HEK293 (cell line): ENCODE measurements at regions not wholly inside any gene's neighbourhood (a gene's known extent, or its start where the extent isn't known, plus 50 kb on each side); places are given as distances from the start of the nearest gene placed in this dataset.

Source experiments
- CTCF ChIA-PET: fragments of 350-600 bp; formaldehyde crosslinking; extraction: SDS; loops from one replicate; lab custom pipeline; 2021; ENCODE audit warnings: antibody characterized with exemption; lab: Yijun Ruan, JAX
- POLR2A ChIA-PET: fragments of 300-600 bp; formaldehyde crosslinking; extraction: SDS; loops from one replicate; lab custom pipeline; 2020; ENCODE audit warnings: antibody characterized with exemption, inconsistent platforms; lab: Yijun Ruan, JAX
- H3K27ac ChIP-seq: fragments of 200-500 bp; sonication (Bioruptor generic); 2 replicates; pipeline ENCODE4 v1.5.1; 2014; ENCODE audit warnings: low read depth, low read length, control low read depth, inconsistent platforms; ENCODE audit errors: extremely low read depth
- H3K36me3 ChIP-seq, 2 experiments: fragments of 200-500 bp in 1 of 2; sonication (Bioruptor generic) in 1 of 2; 1 replicate in 1 of 2; 2 replicates in 1 of 2; pipeline ENCODE4 v1.5.1; 2014 to 2017; ENCODE audit warnings: inconsistent platforms in 2 of 2, low read length in 2 of 2; ENCODE audit not compliant: control insufficient read depth in 2 of 2, insufficient read depth in 1 of 2
- H3K4me1 ChIP-seq: fragments of 200-500 bp; sonication (Bioruptor generic); 2 replicates; pipeline ENCODE4 v1.5.1; 2014; ENCODE audit warnings: mild to moderate bottlenecking, low read length, inconsistent platforms; ENCODE audit not compliant: control insufficient read depth, insufficient read depth
- H3K4me3 ChIP-seq: 2 replicates; pipeline ENCODE4 v1.5.1; 2011; ENCODE audit warnings: low read depth, mild to moderate bottlenecking, control low read depth, low read length, moderate library complexity
- H3K9me3 ChIP-seq: fragments of 200-500 bp; sonication (Bioruptor generic); 2 replicates; pipeline ENCODE4 v1.5.1; 2014; ENCODE audit warnings: low read depth, low read length, inconsistent platforms; ENCODE audit not compliant: control insufficient read depth, insufficient read depth
- HIC1 ChIP-seq: fragments of 450-650 bp; formaldehyde crosslinking; IDR thresholded peaks from 2 replicates; pipeline ENCODE4 v1.5.1; 2016; ENCODE audit warnings: missing biosample characterization, missing genetic modification characterization
- OVOL3 ChIP-seq: fragments of 450-650 bp; formaldehyde crosslinking; IDR thresholded peaks from 2 replicates; pipeline ENCODE4 v1.5.1; 2016; ENCODE audit warnings: missing biosample characterization, missing genetic modification characterization
- PRDM1 ChIP-seq: fragments of 450-650 bp; formaldehyde crosslinking; IDR thresholded peaks from 2 replicates; pipeline ENCODE4; 2016; ENCODE audit warnings: missing biosample characterization, missing genetic modification characterization
- SP3 ChIP-seq: fragments of 450-650 bp; formaldehyde crosslinking; IDR thresholded peaks from 2 replicates; pipeline ENCODE4 v1.5.1; 2016; ENCODE audit warnings: missing biosample characterization, missing genetic modification characterization
- ZBTB10 ChIP-seq: fragments of 450-650 bp; formaldehyde crosslinking; IDR thresholded peaks from 2 replicates; pipeline ENCODE4 v1.5.1; 2016; ENCODE audit warnings: missing biosample characterization, missing genetic modification characterization
- ZEB2 ChIP-seq: fragments of 450-650 bp; formaldehyde crosslinking; IDR thresholded peaks from 2 replicates; pipeline ENCODE4 v1.5.1; 2016; ENCODE audit warnings: missing biosample characterization, missing genetic modification characterization
- ZNF133 ChIP-seq: fragments of 450-650 bp; formaldehyde crosslinking; IDR thresholded peaks from 2 replicates; pipeline ENCODE4 v1.5.1; 2016; ENCODE audit warnings: missing biosample characterization, missing genetic modification characterization
- ZNF175 ChIP-seq: fragments of 450-650 bp; formaldehyde crosslinking; IDR thresholded peaks from 2 replicates; pipeline ENCODE4 v1.5.1; 2016; ENCODE audit warnings: missing biosample characterization, missing genetic modification characterization
- ZNF274 ChIP-seq, 2 experiments: fragments of 200-500 bp in 1 of 2; fragments of 450-650 bp in 1 of 2; sonication (Bioruptor generic) in 1 of 2; formaldehyde crosslinking in 1 of 2; IDR thresholded peaks; 2 replicates each; pipeline versions ENCODE4 v1.5.1 to v1.6.1; 2014 to 2016; ENCODE audit warnings: borderline replicate concordance in 1 of 2, inconsistent platforms in 1 of 2, low read length in 1 of 2, missing biosample characterization in 1 of 2, missing genetic modification characterization in 1 of 2
- ZNF488 ChIP-seq: fragments of 450-650 bp; formaldehyde crosslinking; IDR thresholded peaks from 2 replicates; pipeline ENCODE4 v1.5.1; 2016; ENCODE audit warnings: missing biosample characterization, missing genetic modification characterization
- TF ChIP-seq, protein P1 (sequence below): fragments of 450-650 bp; formaldehyde crosslinking; IDR thresholded peaks from 2 replicates; pipeline ENCODE4 v1.5.1; 2016; ENCODE audit warnings: missing biosample characterization, missing genetic modification characterization
- TF ChIP-seq, protein P2 (sequence below): fragments of 450-650 bp; formaldehyde crosslinking; IDR thresholded peaks from 2 replicates; pipeline ENCODE4 v1.5.1; 2016; ENCODE audit warnings: missing biosample characterization, missing genetic modification characterization

- Histone ChIP-seq H3K27ac (no peak overlapping the region), H3K9me3 (no peaks in the 10 kb centered on the region), H3K36me3 (no peaks in the 10 kb centered on the region), H3K4me1 (no peaks in the 10 kb centered on the region), H3K4me3 (no peak overlapping the region)
- TF ChIP-seq ZBTB10 (tag by site-specific recombination) (no peak), ZEB2 (tag by site-specific recombination) (no peak), ZNF133 (tag by site-specific recombination) (no peak), ZNF175 (tag by site-specific recombination) (no peak), SP3 (tag by site-specific recombination) (no peak), ZNF488 (tag by site-specific recombination) (no peak)
- TF ChIP-seq, protein P1, sequence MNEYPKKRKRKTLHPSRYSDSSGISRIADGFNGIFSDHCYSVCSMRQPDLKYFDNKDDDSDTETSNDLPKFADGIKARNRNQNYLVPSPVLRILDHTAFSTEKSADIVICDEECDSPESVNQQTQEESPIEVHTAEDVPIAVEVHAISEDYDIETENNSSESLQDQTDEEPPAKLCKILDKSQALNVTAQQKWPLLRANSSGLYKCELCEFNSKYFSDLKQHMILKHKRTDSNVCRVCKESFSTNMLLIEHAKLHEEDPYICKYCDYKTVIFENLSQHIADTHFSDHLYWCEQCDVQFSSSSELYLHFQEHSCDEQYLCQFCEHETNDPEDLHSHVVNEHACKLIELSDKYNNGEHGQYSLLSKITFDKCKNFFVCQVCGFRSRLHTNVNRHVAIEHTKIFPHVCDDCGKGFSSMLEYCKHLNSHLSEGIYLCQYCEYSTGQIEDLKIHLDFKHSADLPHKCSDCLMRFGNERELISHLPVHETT (tag by site-specific recombination), result no peak
- ChIA-PET POLR2A (no interaction called here), CTCF (interaction anchor here (0.6 kb wide), 1 partner anchor 374 kb away, joined by 3 read pairs; no protein-coding TSS in a partner anchor)
These were observed 75.6 kb upstream of the GOLGA8B start for GRCh38 chr15:34659056-34659455.

DNA sequence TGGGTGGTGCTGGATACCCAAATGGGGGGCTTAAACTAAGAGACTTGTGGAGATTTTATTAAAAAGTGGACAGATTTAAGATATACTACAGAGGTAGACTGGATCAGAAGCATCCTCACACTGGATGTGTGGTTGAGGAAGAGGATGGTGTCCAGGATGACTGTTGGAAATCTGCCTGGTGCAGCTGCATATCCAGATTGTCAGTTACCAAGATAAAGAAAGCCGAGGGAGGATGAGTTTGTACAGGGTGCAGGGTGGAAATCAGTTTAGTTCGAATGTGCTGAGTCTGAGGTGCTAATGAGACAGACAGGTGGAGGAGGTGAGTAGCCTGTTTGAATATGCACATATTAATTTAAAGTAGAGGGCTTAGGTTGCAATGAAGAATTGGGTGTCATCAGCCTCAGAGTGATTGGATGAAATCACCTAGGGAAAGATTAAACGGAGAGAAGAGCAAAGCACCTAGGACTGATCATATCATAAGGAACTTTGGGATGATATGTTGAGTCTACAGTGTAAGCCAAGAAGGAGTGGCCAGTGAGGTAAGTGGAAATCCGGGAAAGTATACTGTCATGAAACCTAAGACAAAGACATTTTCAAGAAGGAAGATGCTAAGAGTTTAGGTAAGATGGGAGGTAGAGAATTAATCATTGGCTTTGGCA is 74.1 kb upstream of the GOLGA8B start:
- Histone ChIP-seq H3K4me1 (no peaks in the 10 kb centered on the region), H3K36me3 (no peaks in the 10 kb centered on the region), H3K9me3 (no peaks in the 10 kb centered on the region), H3K4me3 (no peak overlapping the region), H3K27ac (no peak overlapping the region)
- POLR2A ChIA-PET, result no interaction called here
- CTCF ChIA-PET, result no interaction called here
- TF ChIP-seq HIC1 (tag by site-specific recombination) (no peak), OVOL3 (no peak), ZNF274 (IDR thresholded peaks at IDR 0.05; ENCODE audit: low read length) (no peak), ZNF274 (tag by site-specific recombination; IDR thresholded peaks at IDR 0.05; ENCODE audit: borderline replicate concordance) (no peak)

GRCh38 chr15:34656005-34656796 is 72.8 kb upstream of the GOLGA8B start:
- Histone ChIP-seq H3K4me3 (no peak overlapping the region), H3K27ac (no peak overlapping the region)
- POLR2A ChIA-PET, result no interaction called here
- TF ChIP-seq, protein P2, sequence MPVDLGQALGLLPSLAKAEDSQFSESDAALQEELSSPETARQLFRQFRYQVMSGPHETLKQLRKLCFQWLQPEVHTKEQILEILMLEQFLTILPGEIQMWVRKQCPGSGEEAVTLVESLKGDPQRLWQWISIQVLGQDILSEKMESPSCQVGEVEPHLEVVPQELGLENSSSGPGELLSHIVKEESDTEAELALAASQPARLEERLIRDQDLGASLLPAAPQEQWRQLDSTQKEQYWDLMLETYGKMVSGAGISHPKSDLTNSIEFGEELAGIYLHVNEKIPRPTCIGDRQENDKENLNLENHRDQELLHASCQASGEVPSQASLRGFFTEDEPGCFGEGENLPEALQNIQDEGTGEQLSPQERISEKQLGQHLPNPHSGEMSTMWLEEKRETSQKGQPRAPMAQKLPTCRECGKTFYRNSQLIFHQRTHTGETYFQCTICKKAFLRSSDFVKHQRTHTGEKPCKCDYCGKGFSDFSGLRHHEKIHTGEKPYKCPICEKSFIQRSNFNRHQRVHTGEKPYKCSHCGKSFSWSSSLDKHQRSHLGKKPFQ (tag by site-specific recombination), result no peak
- TF ChIP-seq SP3 (tag by site-specific recombination) (no peak), PRDM1 (tag by site-specific recombination) (peak; percentile 55)
- TF ChIP-seq, all 188 proteins: peak for 1
- CTCF ChIA-PET, result interaction anchor here (1.2 to 1.5 kb wide), 2 partner anchors 9 to 52 kb away, joined by 3 to 4 read pairs; no protein-coding TSS in a partner anchor
- no peaks in the 10 kb centered on the region for H3K4me1 ChIP-seq
- no peaks in the 10 kb centered on the region for H3K36me3 ChIP-seq
- H3K9me3 ChIP-seq, result no peaks in the 10 kb centered on the region
